Heart left ventricle (tissue), 13 donors: ENCODE measurements at regions not wholly inside any gene's neighbourhood (a gene's known extent, or its start where the extent isn't known, plus 50 kb on each side); places are given as distances from the start of the nearest gene placed in this dataset.
"Not testable (repeated sequence)": the region's sequence is repeated elsewhere in the genome, so short reads cannot be mapped to it uniquely, and the experiment has no call there.

Experiments
- POLR2A ChIP-seq, 2 donors: fragments of 450-650 bp; IDR thresholded peaks; one replicate each; pipeline ENCODE4 v1.6.1; 2017; ENCODE audit warnings: antibody characterized with exemption in 2 of 2, mild to moderate bottlenecking in 2 of 2, moderate library complexity in 2 of 2
- TF ChIP-seq, protein P1 (sequence below), 12 donors: fragments of 200-600 bp; sonication (generic) in 4 of 12; IDR thresholded peaks; one replicate each; pipeline versions ENCODE4 v1.5.0 to v1.8.0; 2018 to 2022; ENCODE audit warnings: antibody characterized with exemption in 12 of 12, mild to moderate bottlenecking in 5 of 12
- donor health status: ischemic (EF 13 %, LVEDD 7.1; RV severe dilation, severe dysfunction).
- donor health status: DM: no; HTN: yes; CAD: no.
- donor health status: DM: no; HTN: no; CAD: no.
- donor health status: ischemic (EF 25% LVEDD 6.9; RV normal size, moderate dysfunction).
- donor health status: ischemic (EF 25% LVEDD 5.7; RV mildly dilated, moderate dysfunction).
- donor health status: ischemic (EF 35%, LVEDD 5.7; RV mildly dilated, moderate dysfunction).
- donor health status: nonischemic (EF 11% LVEDD 7.7; RV severe dilation, severe dysfunction).
- donor health status: DM: yes; HTN: yes; CAD: no.
- donor health status: PGD.
- donor health status: ischemic (EF 29% LVEDD 5.4; RV normal size, mild dysfunction).
- donor health status: nonischemic (EF 23%, LVEDD 6.1; RV moderate dilation, normal function).

DNA sequence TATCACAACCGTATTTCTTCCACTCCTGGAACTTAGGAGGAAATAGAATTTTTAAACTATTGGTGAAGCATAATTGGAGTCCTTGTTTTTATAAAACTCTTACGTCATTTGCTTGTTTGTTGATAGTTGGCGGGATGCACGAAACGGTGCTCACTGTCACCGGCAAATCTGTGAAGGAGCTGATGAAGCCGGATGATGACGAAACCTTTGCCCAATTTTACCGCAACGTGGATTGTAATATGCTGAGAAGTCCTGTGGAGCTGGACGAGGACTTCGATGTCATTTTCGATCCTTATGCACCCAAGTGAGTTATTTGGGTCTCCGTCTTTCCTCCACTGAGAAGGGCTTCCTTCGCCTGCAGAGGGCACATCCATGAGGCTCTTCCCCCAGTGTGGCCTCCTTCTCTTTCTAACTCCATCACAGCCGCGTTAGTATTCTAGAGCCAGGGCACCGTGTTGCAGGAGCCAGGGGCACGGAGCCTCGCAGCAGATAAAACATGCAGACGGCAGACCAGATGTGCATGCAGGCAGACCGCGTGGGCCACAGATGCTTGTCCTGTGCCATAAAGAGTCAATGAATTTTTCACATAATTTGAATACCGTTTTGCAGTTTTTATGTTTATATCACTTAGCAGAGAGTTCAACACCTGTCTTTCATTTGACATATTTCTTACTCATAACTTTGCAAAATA lies 61.5 kb upstream of the LYZL2 start:
- TF ChIP-seq, protein P1, sequence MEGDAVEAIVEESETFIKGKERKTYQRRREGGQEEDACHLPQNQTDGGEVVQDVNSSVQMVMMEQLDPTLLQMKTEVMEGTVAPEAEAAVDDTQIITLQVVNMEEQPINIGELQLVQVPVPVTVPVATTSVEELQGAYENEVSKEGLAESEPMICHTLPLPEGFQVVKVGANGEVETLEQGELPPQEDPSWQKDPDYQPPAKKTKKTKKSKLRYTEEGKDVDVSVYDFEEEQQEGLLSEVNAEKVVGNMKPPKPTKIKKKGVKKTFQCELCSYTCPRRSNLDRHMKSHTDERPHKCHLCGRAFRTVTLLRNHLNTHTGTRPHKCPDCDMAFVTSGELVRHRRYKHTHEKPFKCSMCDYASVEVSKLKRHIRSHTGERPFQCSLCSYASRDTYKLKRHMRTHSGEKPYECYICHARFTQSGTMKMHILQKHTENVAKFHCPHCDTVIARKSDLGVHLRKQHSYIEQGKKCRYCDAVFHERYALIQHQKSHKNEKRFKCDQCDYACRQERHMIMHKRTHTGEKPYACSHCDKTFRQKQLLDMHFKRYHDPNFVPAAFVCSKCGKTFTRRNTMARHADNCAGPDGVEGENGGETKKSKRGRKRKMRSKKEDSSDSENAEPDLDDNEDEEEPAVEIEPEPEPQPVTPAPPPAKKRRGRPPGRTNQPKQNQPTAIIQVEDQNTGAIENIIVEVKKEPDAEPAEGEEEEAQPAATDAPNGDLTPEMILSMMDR (IDR thresholded peaks at IDR 0.05) = not testable (repeated sequence)
- TF ChIP-seq POLR2A (IDR thresholded peaks at IDR 0.05) = not testable (repeated sequence)
